Inflammatory macrophage treated with lipopolysaccharide for 4 hours (primary cell): ENCODE measurements at regions not wholly inside any gene's neighbourhood (a gene's known extent, or its start where the extent isn't known, plus 50 kb on each side); places are given as distances from the start of the nearest gene placed in this dataset.

ENCODE experiments used
- DNase-seq: peaks from one replicate; pipeline ENCODE4 v3.0.0-alpha.2; 2020

DNA sequence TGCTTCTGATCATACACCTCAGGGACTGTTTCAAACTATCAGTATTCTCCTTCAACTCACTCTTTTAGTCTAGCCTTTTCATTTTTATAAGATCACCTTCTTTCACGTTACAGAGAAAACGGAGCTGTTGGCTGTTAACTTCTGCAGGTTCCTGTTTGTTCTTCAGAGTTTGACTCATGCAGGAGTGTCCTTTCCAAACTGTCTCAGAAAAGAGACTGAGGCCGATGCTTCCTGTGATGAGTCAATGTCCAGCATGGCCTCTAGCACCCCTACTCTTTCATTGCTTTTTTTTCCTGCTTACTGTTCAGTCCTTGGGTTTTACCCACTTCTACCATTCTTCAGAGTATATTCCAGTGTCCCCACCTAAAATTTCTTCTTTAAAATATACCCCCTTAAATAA, 240.8 kb upstream of the RGPD4 start:
- DNase-seq, result no peak

DNA sequence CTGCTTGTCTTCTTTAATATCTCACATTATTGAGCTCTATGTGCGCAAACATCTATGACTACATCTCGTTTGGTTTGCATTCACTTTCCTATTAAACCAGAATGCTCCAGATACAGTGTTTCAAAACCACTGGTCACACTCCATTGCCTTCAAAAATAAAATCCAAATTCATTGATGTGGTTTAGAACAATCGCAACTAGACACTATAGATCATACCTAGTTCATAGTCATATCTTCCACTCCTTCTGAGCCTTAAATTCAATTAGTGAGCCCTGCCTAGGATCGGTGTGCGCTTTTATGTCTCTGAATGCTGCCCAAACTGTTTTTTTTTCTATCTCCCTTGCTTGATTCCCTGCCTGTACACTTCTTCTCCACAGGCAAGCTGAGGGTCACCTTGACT, 238.5 kb upstream of the RGPD4 start:
- no peak for DNase-seq

DNA sequence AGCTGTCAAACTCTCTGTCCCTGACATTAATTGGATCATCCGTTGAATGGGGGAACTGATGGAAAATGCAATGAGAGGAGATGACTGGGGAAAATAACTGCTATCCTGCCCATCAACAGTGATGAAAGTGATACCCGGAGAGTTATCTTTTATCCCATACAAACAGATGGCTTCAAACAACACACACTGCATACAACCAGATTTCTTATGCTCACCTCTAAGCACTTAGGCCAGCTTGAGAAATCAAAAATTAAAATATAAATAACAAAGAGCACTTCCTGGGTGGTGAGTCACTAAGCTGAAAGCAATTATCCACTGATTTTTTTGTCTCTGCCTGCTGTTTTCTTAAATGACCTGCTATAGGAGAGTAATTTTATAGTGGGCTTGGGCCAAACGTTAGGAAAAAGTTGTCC, 237.6 kb upstream of the RGPD4 start:
- DNase-seq, result no peak

DNA sequence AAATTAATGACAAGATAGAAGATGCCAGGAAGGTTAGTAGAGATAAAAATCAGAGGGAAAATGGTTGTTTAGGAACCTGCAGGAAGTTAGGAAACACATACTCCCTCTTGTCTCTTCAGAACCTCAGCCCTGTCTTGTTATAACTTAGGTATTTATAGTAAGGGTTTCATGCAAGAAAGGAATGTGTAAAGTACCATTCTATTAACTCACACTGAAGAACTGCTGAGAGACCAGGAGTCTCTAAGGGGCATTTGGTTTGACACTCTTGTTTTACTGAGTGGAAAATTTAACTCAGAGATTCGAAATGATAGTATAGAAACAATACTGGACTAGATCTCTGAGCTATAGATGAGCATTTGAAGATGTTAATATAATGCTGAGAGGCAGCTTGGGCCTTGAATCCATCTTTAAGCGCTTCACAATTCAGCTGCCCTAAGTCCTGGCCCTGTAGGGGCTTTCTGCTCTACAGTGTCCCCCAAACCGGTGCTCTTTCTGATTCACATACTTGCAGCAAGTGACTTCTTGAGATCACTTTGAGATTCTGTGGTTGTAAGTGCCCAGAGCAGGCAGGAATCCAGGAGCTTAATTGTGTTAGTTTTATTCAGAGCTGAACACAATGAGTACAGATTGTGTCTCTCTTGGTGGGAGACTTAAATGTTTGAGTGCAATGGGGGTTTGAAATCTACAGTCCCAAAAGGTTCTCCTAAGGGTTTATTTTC, 235.0 kb upstream of the RGPD4 start:
- no peak for DNase-seq

DNA sequence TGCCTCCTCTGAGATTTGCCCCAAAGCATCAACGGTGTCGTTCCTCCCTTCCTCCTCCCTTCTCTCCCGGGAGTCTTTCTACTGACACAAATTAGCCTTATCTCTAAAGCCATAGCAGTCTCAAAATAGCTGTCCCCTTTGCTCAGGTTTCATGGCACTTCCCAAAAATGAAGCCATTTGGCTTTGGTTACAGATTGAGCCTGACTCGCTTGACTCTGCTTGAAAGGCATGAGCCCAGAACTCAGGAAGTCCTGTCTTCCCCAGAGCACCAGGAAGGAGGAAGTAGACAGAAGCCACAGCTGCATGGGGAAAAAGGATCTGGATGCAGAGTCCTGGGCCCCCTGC, 234.4 kb upstream of the RGPD4 start:
- DNase-seq, result no peak

DNA sequence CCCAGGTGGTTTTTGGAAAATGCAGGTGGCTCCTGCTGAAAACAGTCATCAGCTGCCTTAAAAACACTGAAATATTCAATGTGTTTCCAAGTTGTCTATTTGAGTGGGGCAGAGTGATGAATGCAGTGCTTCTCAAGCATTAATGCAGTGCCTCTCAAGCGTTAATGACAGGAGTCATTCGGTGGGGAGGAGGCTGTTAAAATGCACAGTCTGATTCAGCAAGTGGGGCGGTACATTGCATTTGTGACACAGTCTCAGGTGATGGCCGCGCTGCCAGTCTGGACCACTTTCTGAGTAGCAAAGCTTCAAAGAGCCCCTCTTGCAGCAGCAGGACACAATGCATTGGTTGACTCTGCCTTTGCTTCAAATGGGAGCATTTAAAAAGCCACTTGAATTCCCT, 231.4 kb upstream of the RGPD4 start:
- no peak for DNase-seq

DNA sequence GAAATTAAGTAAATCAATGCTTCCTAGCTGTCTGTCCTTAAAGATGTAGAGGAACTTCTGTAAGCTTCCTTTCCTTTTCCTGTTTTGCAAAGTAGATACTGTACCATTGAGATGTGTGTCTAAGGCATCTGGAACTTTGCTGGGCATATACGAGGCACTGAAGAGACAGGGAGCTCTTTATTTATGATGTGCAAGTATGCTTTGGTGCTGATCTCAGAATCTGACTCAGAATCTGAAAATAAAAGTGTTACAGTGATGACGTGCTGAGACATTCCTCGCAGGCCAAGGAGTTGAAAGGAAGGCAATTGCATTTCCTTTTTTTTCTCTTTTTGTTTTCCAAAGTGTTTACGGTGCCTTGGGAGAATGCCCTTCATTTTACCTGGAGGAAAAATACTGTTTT, 230.9 kb upstream of the RGPD4 start:
- no peak for DNase-seq

DNA sequence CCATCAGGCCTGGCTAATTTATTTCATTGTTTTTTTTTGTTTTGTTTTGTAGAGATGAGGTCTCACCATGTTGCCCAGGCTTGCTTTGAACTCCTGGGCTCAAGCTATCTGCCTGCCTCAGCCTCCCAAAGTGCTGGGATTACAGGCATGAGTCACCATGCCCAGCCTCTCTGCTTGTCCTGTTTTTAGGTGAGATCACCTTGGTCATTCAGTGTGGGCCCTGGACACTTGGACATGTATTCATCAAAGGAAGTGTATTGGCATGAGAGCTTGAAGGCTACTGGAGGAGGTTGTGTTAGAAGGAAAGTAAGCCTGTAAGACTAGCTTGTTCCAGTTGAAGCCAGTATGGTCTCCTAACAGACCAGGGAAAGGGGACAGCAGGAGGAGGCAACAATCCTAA, 229.2 kb upstream of the RGPD4 start:
- DNase-seq, result no peak

DNA sequence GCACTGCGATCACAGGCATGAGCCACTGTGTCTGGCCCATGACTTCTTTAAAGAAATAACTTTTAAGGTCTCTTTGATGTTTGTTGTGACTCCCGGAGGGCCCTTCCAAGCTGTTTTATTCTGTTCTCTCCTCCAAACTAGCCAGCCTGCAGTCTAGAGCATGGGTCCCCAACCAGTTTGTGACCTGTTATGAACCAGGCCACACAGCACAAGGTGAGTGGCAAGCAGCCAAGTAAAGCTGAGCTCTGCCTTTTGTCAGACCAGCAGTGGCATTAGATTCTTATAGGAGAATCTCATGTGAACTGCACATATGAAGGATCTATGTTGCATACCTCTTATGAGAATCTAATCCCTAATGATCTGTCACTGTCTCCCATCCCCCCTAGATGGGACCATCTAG, 223.9 kb upstream of the RGPD4 start:
- no peak for DNase-seq

DNA sequence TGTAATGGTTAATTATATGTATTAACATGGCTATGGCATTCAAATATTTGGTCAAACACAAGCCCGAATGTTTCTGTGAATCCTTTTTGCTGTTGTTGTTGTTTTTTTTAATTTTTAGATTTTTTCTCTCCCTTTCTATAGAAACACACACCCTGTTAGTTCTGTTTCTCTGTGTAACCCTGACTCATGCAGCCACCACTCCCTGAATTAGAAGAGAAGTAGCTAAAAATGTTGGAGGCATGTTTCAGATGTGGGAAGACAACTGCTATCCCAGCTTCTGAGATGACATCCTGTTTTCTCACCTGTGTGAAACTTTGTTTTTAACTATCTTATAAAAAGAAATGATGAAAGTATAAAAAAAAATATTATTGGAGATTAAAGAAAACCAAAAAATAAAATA, 219.6 kb upstream of the RGPD4 start:
- no peak for DNase-seq

DNA sequence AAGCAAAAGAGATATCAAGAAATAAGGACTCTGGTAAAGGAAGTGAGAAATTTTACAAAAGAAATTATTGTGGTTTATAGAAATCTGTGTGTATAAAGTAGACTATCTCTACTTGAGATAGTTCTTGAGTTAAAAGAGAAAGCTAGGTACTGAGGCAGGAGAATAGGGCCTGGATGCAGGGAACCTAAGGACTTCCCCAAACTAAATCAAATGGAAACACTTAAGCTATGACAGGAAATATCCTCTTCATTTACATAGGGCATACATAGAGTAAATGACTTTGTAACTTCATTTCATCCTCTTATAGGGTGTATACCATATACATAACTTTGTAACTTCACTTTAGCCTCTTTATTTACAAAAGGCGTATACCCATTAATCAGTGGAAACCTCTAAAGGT, 219.2 kb upstream of the RGPD4 start:
- no peak for DNase-seq

DNA sequence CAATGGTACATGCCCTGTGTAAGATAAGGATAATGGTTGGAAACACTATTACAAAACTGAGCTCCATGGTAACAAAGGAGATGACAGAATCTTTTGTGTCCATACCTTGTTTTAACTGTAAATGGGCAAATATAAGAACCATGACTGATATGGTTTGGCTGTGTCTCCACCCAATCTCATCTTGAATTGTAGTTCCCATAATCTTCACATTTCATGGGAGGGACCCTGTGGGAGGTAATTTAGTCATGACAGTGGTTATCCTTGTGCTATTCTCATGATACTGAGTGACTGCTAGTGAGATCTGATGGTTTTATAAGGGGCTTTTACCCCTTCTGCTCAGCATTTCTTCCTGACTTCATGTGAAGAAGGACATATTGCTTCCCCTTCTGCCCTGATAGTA, 211.7 kb upstream of the RGPD4 start:
- no peak for DNase-seq

DNA sequence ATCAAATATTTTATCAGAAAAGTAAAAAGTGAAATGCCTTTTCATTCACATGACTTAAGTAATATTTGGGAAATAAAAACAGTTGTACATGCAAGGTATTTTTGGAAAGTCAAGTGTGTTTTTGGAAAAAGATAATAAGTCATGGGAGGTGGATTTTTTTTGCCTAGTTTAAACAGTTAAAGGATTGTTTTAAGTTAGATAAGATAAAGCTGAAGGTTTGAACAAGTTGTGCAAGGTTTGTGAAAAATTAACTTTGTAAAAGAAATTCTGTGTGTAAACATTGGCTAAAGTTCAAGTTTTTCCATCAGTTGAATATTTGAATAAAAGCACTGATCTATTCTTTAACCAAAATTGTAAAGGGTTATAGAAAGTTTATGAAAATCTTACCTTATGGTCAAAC, 207.9 kb upstream of the RGPD4 start:
- DNase-seq, result no peak

DNA sequence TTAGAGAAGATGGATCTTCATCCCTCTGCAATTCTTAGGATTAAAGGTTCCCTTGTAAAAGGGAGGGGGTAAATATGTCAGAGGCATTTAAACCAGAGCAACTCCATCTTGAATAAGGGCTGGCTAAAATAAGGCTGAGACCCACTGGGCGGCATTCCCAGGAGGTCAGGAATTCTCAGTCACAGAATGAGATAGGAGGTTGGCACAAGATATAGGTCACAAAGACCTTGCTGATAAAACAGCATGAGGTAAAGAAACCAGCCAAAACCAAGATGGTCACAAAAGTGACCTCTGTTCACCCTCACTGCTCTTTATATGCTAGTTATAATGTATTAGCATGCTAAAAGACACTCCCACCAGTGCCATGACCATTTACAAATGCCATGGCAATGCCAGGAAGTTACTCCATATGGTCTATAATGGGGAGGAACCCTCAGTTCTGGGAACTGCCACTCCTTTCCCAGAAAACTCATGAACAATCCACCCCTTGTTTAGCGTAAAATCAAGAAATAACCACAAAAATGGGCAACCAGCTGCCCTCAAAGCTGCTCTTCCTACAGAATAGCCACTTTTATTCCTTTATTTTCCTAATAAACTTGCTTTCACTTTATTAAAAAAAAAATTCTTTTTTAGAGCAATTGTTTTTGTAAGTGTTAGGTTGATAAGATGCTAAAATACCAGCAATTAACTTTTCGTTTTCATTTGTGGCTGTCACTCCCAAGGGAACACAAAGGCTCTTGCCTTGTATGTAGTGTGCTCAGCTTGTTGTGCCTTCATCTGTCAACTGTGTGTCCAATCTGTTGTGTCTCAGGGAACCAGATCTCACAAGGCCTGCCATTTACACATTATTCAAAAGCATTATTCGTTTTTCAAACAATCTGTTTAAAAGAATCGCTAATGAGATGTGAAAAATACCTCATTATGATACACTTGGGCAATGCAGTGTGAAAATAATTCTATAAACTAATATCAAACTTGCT, 205.2 kb upstream of the RGPD4 start:
- no peak for DNase-seq

DNA sequence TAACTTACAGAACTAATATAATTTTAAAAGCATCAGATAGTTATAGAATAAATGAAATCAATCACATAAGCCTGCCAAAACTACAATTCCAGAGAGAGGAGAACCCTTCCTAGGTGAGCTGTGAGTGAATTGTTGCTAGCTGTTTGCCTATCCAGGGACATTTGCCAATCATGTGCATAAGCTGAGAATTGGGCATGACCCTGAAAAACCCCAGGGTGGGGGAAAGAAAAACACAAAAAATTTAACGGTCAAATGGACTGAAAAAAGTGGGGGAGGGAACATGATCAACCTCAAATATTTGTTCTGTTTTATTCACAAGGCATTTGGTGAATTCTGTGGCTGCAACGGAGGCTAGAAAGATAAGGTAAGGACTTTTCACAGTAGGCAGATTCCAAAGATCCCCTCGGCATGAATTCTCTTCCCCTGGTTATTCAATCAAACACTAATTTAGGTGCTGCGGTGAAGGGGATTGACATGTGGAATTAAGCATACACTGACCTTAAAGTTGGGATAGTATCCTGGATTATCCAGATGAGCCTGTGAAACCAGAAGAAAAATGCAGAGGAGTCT, 203.9 kb upstream of the RGPD4 start:
- no peak for DNase-seq

DNA sequence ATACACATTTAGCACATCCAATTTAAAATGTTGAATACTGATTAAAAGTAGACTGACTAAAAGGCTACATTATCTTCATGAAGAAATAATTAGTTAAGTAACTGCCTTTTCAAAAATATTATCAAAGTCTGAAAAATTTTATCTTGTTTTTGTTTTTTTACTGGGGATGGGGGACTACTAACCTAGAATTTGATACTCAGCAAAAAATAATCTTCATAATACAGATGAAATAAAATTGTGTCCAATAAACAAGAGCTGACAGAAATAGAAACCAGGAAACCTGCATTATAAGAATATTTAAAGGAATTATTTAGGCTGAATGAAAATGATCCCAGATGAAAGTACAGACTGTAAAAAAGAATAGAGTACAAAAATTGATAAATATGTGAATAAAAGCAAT, 200.7 kb upstream of the RGPD4 start:
- no peak for DNase-seq

DNA sequence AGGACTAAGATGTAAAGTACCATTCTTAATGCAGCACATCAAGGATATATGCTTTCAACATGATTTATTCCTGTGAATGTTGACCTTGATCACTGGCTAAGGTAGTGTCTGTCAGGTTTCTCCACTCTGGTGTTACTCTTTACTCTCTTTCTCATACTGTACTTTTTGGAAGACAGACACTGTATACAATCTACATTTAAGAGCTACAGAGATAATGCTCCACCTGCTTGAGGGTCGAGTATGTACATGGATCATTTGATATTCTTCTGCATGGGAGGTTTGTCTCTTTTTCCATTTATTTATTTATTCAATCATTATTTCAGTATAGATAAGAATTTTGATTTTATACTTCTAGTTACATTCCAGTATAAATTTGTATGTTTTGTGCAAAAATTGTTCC, 199.5 kb upstream of the RGPD4 start:
- no peak for DNase-seq

DNA sequence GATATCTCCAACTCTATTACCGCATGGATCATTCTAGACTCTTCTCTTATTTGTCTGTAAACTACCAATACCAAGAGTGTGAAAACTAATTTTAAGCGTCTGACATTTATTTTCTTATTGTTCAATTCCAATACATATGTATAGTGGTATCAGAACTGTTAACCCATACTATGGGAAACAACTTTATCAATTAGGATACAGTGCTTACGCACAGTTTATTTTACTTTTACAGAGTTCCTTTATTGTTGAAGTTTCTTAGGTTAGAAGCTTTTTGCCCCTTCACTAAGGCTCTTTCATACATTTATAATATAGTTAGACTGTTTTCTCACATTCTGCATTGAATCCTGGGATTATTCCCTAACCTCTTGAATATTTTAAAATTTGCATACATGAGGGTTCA, 198.8 kb upstream of the RGPD4 start:
- DNase-seq, result no peak

DNA sequence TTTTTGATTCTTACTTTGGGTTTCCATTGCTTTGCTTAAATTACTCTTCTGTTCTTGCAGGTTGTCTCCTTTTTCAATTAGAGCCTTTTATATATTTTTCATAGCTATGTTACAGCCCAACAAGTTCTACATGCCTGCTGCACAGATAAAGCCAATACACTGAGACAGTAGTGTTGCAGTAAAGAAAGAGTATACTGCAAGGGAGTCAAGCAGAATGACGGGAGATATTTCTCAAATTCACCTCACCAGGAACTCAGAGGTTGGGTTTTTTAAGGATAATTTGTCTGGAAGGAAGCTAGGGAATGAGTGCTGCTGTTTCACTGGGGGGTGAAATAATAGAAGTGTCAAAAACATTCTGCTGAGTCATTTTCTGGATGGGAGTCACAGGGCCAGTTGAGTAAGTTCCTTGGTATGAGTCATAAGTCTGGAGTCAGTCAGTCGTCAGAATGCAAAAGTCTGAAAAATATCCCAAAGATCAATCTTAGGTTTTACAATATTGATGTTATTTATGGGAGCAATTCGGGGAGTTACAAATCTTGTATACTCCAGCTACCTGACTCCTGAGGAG, 193.0 kb upstream of the RGPD4 start:
- DNase-seq, result peak; percentile 1

DNA sequence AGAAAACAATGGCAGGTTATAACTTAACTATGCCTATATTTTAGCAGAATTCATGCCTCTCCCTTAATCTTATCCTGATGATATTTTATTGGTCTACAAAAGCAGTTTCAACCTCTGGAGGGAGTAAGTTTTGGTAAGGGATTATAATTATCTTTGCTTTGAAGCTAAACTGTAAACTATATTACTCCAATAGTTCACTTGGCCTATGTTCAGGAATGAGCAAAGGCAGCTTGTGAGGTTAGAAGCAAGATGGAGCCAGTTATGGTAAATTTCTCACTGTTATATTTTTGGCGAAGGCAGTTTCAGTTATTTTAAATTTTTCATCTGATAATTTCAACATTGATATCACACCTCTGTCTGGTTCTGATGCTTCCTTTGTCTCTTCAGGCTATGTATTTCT, 192.5 kb upstream of the RGPD4 start:
- no peak for DNase-seq

DNA sequence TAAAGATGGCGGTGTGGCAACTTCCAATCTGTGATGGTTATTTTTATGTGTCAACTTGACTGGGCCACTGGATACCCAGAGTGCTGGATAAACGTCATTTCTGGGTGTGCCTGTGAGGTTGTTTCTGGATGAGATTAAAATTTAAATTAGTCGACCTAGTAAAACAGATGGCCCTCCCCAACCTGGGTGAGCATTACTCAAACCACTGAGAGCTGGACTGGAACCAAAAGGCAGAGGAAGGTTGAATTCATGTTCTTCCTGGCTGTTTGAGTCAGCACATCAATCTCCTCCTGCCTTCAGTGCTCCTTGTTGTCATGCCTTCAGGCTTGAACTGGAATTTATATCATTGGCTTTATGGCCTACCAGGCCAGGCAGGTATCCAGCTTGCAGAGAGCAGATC, 190.8 kb upstream of the RGPD4 start:
- no peak for DNase-seq

DNA sequence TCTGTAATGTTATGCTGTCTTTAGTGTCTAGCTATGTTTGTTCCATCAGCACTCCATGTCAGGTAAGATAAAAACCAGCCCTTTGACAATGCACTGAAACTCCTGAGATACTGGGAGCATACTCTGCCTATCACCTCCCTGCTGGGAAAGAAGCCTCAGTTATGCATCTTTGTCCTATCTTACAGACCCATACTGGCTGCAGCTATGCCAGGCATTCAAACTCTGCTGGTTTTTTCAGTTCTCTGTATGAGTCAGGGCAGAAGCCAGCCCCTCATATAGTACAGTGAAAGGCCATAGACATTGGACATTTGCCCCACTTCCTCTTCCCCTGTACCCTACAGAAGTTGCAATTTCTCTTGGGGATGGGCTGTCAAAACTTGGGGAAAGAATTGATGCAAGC, 181.1 kb upstream of the RGPD4 start:
- DNase-seq, result no peak

DNA sequence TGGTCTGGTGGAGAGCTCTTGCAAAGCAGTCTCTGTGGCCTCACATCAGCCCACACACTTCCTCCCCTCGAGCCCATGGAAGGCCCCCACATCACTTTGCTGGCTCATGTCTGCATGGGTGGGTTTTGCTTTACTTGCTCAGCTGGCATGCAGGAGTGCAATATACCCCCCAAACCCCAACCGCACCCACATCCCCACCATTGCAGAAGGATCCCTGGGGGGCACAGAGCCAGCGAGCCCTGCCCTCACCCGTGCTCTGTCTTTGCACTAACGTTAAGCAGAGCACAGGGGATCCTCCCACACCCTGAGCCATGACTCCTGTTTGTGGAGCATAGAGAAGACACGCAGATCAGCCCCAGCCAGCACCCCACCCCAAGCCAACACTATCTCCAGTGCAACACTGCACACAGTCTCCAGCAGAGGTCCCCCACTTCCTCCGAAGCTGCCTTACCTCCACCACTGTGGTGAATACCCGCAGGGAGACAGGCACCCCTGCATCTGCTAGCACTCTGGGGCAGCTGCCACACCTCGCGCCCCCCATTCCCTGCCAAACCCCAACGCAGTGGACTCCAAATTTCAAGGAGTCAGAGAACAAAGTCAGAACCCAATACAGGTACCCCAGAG, 177.8 kb upstream of the RGPD4 start:
- no peak for DNase-seq
